Neural cell (in vitro differentiated cells): ENCODE measurements at regions not wholly inside any gene's neighbourhood (a gene's known extent, or its start where the extent isn't known, plus 50 kb on each side); places are given as distances from the start of the nearest gene placed in this dataset.

Experiments used
- H2AFZ ChIP-seq: fragments of 200-600, 300-800 bp; sonication (generic), shearing (Covaris generic); 2 replicates; pipeline ENCODE4 v1.6.0; 2014; ENCODE audit warnings: low read depth, mild to moderate bottlenecking, antibody characterized with exemption, low read length, moderate library complexity
- H3F3A ChIP-seq: fragments of 200-600 bp; shearing (Covaris generic); 2 replicates; pipeline ENCODE4 v1.6.1; 2016; ENCODE audit warnings: mild to moderate bottlenecking, moderate library complexity, mixed read lengths, antibody characterized with exemption, low read length; ENCODE audit not compliant: insufficient read depth, poor library complexity, severe bottlenecking
- H3K27ac ChIP-seq: fragments of 200-600, 300-800 bp; sonication (generic), shearing (Covaris generic); 2 replicates; pipeline ENCODE4 v1.5.1; 2014; ENCODE audit warnings: mild to moderate bottlenecking, low read length, moderate library complexity
- H3K27me3 ChIP-seq: fragments of 300-800, 200-600 bp; sonication (generic), shearing (Covaris generic); 2 replicates; pipeline ENCODE4 v1.6.0; 2014; ENCODE audit warnings: mild to moderate bottlenecking, low read depth, low read length, moderate library complexity; ENCODE audit not compliant: insufficient read depth
- H3K36me3 ChIP-seq: fragments of 300-800, 200-600 bp; sonication (generic), shearing (Covaris generic); 2 replicates; pipeline ENCODE4 v1.5.1; 2014; ENCODE audit warnings: mild to moderate bottlenecking, antibody characterized with exemption, low read length, moderate library complexity; ENCODE audit not compliant: insufficient read depth
- H3K4me2 ChIP-seq: fragments of 300-800, 200-600 bp; sonication (generic), shearing (Covaris generic); 2 replicates; pipeline ENCODE4 v1.6.0; 2014; ENCODE audit warnings: mild to moderate bottlenecking, low read length
- H3K4me3 ChIP-seq: fragments of 300-800, 200-600 bp; sonication (generic), shearing (Covaris generic); 2 replicates; pipeline ENCODE4 v1.5.1; 2014; ENCODE audit warnings: mild to moderate bottlenecking, low read length, moderate library complexity
- H3K79me2 ChIP-seq: fragments of 200-600 bp; shearing (Covaris generic); replicated peaks from 2 replicates; pipeline ENCODE4 v1.6.0; 2014; ENCODE audit warnings: mild to moderate bottlenecking, low read length, moderate library complexity; ENCODE audit not compliant: insufficient read depth
- H3K9ac ChIP-seq: fragments of 300-800, 200-600 bp; sonication (generic), shearing (Covaris generic); 2 replicates; pipeline ENCODE4 v1.6.1; 2016; ENCODE audit warnings: mild to moderate bottlenecking, low read length, mixed read lengths
- H3K9me2 ChIP-seq: fragments of 200-600 bp; shearing (Covaris generic); 2 replicates; pipeline ENCODE4 v1.6.1; 2016; ENCODE audit warnings: mild to moderate bottlenecking, low read length, mixed read lengths; ENCODE audit not compliant: insufficient read depth
- H3K9me3 ChIP-seq: fragments of 200-600, 300-800 bp; sonication (generic), shearing (Covaris generic); 2 replicates; pipeline ENCODE4 v1.6.1; 2016; ENCODE audit warnings: mild to moderate bottlenecking, mixed run types, low read length, moderate library complexity, mixed read lengths
- H4K20me1 ChIP-seq: fragments of 200-600 bp; shearing (Covaris generic); 2 replicates; pipeline ENCODE4 v1.6.1; 2016; ENCODE audit warnings: mild to moderate bottlenecking, mixed run types; ENCODE audit not compliant: insufficient read depth
- EP300 ChIP-seq: fragments of 450-650 bp; conservative IDR thresholded peaks from 2 replicates; pipeline ENCODE4 v1.6.1; 2014; ENCODE audit warnings: antibody characterized with exemption, mild to moderate bottlenecking, moderate library complexity; ENCODE audit not compliant: poor library complexity, severe bottlenecking
- EZH2 ChIP-seq: fragments of 200-600, 300-800 bp; shearing (Covaris generic), sonication (generic); IDR thresholded peaks from 2 replicates; pipeline ENCODE4 v1.6.1; 2014; ENCODE audit warnings: antibody characterized with exemption, low read length, borderline replicate concordance, mild to moderate bottlenecking; ENCODE audit not compliant: insufficient read depth, poor library complexity, severe bottlenecking
- MXI1 ChIP-seq: fragments of 450-650 bp; conservative IDR thresholded peaks from 2 replicates; pipeline ENCODE4 v1.6.1; 2014; ENCODE audit warnings: antibody characterized with exemption, mild to moderate bottlenecking; ENCODE audit not compliant: poor library complexity, severe bottlenecking
- POLR2AphosphoS5 ChIP-seq: IDR thresholded peaks from 2 replicates; pipeline ENCODE4 v1.6.1; 2012
- RAD21 ChIP-seq: fragments of 450-650 bp; conservative IDR thresholded peaks from 2 replicates; pipeline ENCODE4 v1.6.1; 2014; ENCODE audit warnings: antibody characterized with exemption, mild to moderate bottlenecking, moderate library complexity
- SMC3 ChIP-seq: fragments of 450-650 bp; conservative IDR thresholded peaks from 2 replicates; pipeline ENCODE4 v1.6.1; 2014; ENCODE audit warnings: antibody characterized with exemption, mild to moderate bottlenecking, moderate library complexity; ENCODE audit not compliant: poor library complexity
- TAF1 ChIP-seq: IDR thresholded peaks from 2 replicates; pipeline ENCODE4 v1.6.1; 2012; ENCODE audit warnings: low read depth
- TF ChIP-seq, protein P1 (sequence below): fragments of 450-650 bp; IDR thresholded peaks from 2 replicates; pipeline ENCODE4 v1.5.1; 2014; ENCODE audit warnings: antibody characterized with exemption, mild to moderate bottlenecking, moderate library complexity; ENCODE audit not compliant: poor library complexity, severe bottlenecking
- TF ChIP-seq, protein P2 (sequence below): IDR thresholded peaks from 2 replicates; pipeline ENCODE4 v1.6.1; 2012; ENCODE audit warnings: borderline replicate concordance

DNA sequence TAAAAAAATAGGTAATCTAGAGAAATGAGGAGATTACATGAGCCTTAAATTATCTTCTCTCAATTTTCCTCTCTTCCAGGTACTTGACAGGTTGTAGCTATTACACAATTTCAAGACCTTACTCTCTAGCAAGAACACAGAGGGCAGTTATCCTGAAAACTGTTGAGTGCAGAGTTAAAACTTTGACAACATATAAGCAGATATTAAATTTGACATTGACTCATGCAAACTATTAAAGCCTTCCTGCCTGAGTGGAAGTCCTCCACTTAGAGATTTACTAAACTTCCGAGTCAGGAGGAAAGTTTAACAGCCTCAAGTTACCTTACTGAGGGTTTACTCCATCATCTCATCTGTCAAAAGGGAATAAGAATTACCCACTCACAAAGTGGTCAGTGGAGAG, 73.5 kb upstream of the ARID5B start:
- H2AFZ ChIP-seq: no peak overlapping the region
- no peak for TF ChIP-seq SMC3
- TF ChIP-seq RAD21: no peak
- no peak for TF ChIP-seq MXI1
- no peak for TF ChIP-seq EZH2
- TF ChIP-seq, protein P1, sequence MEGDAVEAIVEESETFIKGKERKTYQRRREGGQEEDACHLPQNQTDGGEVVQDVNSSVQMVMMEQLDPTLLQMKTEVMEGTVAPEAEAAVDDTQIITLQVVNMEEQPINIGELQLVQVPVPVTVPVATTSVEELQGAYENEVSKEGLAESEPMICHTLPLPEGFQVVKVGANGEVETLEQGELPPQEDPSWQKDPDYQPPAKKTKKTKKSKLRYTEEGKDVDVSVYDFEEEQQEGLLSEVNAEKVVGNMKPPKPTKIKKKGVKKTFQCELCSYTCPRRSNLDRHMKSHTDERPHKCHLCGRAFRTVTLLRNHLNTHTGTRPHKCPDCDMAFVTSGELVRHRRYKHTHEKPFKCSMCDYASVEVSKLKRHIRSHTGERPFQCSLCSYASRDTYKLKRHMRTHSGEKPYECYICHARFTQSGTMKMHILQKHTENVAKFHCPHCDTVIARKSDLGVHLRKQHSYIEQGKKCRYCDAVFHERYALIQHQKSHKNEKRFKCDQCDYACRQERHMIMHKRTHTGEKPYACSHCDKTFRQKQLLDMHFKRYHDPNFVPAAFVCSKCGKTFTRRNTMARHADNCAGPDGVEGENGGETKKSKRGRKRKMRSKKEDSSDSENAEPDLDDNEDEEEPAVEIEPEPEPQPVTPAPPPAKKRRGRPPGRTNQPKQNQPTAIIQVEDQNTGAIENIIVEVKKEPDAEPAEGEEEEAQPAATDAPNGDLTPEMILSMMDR: no peak
- no peak for TF ChIP-seq POLR2AphosphoS5
- TF ChIP-seq, protein P2, sequence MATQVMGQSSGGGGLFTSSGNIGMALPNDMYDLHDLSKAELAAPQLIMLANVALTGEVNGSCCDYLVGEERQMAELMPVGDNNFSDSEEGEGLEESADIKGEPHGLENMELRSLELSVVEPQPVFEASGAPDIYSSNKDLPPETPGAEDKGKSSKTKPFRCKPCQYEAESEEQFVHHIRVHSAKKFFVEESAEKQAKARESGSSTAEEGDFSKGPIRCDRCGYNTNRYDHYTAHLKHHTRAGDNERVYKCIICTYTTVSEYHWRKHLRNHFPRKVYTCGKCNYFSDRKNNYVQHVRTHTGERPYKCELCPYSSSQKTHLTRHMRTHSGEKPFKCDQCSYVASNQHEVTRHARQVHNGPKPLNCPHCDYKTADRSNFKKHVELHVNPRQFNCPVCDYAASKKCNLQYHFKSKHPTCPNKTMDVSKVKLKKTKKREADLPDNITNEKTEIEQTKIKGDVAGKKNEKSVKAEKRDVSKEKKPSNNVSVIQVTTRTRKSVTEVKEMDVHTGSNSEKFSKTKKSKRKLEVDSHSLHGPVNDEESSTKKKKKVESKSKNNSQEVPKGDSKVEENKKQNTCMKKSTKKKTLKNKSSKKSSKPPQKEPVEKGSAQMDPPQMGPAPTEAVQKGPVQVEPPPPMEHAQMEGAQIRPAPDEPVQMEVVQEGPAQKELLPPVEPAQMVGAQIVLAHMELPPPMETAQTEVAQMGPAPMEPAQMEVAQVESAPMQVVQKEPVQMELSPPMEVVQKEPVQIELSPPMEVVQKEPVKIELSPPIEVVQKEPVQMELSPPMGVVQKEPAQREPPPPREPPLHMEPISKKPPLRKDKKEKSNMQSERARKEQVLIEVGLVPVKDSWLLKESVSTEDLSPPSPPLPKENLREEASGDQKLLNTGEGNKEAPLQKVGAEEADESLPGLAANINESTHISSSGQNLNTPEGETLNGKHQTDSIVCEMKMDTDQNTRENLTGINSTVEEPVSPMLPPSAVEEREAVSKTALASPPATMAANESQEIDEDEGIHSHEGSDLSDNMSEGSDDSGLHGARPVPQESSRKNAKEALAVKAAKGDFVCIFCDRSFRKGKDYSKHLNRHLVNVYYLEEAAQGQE: no peak
- no peak for TF ChIP-seq EP300
- TF ChIP-seq TAF1: no peak

DNA sequence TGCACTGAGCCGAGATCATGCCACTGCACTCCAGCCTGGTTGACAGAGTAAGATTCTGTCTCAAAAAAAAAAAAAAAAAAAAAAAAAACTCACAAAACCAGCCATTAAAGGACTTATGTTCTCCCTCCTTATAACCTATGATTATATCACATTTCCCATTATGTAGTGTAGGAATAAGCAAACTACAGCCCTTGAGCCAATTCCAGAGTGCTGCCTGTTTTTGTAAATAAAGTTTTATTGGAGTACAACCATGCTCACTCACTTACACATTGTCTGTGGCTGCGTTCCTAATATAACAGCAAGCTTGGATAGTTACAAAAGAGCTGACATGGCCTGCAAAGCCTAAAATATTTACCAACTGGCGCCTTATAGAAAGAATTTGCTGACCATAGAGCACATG, 72.7 kb upstream of the ARID5B start:
- H3K27me3 ChIP-seq: no peaks in the 10 kb centered on the region
- no peaks in the 10 kb centered on the region for H3K9me2 ChIP-seq
- H3K9ac ChIP-seq: no peak overlapping the region
- H3K27ac ChIP-seq: no peak overlapping the region
- H3F3A ChIP-seq: no peaks in the 10 kb centered on the region
- H3K9me3 ChIP-seq: no peaks in the 10 kb centered on the region
- no peak overlapping the region for H2AFZ ChIP-seq
- H4K20me1 ChIP-seq: no peaks in the 10 kb centered on the region
- H3K79me2 ChIP-seq: no peaks in the 10 kb centered on the region
- H3K36me3 ChIP-seq: no peaks in the 10 kb centered on the region
- no peak overlapping the region for H3K4me3 ChIP-seq
- TF ChIP-seq TAF1: no peak
- TF ChIP-seq EP300: no peak
- TF ChIP-seq, protein P2: no peak
- TF ChIP-seq POLR2AphosphoS5: no peak
- no peak for TF ChIP-seq RAD21
- no peak for TF ChIP-seq EZH2
- no peak for TF ChIP-seq SMC3
- TF ChIP-seq, protein P1: no peak
- no peak for TF ChIP-seq MXI1
- H3K4me2 ChIP-seq: no peak overlapping the region

More for the DNA sequence above, 73.5 kb upstream of the ARID5B start:
- no peaks in the 10 kb centered on the region for H3K79me2 ChIP-seq
- H3F3A ChIP-seq: no peaks in the 10 kb centered on the region
- H4K20me1 ChIP-seq: no peaks in the 10 kb centered on the region
- no peak overlapping the region for H3K4me2 ChIP-seq
- no peak overlapping the region for H3K4me3 ChIP-seq
- H3K27ac ChIP-seq: no peak overlapping the region
- no peak overlapping the region for H3K9ac ChIP-seq
- no peaks in the 10 kb centered on the region for H3K36me3 ChIP-seq
- H3K27me3 ChIP-seq: no peaks in the 10 kb centered on the region
- no peaks in the 10 kb centered on the region for H3K9me3 ChIP-seq
- H3K9me2 ChIP-seq: no peaks in the 10 kb centered on the region
